HG02981 (cell line): ENCODE measurements at regions not wholly inside any gene's neighbourhood (a gene's known extent, or its start where the extent isn't known, plus 50 kb on each side); places are given as distances from the start of the nearest gene placed in this dataset.

Experiments used
- ATAC-seq: cut with Tn5 transposase; IDR thresholded peaks from one replicate; pipeline ENCODE4 v1.9.1; 2021; ENCODE audit warnings: mild to moderate bottlenecking, moderate library complexity; ENCODE audit not compliant: unreplicated experiment

DNA sequence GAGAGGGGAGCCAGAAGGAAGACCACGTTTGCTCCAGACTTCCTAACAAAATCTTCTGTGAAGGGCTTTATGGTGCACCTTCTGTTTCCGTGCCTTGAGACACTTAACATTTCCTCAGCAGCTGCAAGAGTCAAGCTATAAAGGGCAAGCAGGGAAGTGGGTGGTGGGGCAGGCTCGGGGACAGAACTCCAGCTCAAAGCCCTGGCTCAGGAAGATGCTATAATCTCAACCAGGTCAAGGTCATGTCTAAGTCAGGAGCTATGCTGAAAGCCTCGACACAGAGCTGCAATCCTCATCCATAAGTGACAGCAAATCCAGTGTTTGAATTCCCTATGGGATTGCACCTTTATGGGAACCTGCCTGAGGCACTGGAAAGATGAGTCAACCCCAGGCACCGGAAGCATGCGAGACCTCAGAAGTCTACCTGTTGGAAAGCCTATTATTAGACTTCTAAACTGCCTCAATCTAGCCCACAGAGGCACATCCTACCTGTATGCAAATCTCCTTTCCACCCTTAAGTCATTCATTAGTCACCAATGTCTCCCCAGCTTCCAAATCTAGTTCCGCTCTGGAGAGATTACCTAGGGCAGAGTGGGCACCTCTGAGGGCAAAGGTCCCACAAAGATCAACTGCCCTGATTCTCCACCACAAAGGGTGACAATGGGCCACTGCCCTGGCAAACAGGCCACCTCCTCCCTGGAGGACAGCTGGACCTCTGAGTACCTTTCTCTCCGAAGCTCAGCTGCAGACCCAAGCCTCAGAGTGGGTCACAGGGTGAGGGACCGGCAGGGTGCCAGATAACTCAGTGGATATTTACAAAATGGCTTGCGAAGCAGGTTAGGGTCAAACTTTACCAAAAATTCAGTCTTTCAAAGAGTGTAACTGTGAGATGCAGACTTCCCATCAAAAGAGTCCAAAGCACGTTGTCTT lies 287.0 kb downstream of the CDC5L start:
- no peak for ATAC-seq

DNA sequence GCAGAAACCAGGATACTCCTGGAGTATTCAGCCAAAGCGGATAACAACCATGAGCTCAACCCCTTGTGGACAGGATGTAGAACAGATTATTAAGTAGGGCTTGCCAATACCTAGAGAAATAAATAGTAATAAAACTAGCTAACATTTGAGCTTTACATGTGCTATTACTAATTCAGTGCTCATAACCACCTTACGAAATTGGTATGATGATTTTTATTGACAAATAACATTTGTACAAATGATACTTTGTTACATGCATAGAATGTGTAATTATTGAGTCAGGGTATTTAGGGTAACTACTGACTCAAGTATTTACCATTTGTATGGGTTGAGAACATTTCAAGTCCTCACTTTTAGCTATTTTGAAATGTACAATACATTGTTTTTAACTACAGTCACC lies 287.9 kb downstream of the CDC5L start:
- no peak for ATAC-seq

DNA sequence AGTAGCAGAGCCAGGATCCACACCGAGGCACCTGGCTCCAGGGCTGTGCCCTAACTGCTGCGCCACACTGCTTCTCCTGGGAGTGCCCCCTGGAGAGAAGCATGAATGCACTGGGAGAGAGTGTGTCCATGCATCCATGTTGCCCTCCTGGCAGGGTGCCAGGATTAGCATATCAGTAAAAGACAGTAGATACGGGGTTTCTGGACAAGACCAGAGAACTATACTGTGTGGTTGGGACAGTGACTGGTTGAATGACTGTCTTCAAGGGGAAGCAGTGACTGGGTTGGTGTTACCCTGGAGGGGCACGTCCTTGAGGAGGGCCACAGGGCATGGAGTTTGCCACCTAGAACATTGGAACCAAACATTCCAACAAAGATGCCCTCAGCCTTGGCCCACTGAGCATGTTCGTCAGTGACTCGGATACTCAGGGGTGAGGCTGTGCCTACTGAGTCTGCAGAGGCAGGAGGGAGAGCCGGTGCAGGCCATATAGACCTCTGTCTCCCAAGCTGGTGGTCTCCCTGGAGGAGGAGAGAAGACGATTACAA lies 288.8 kb downstream of the CDC5L start:
- no peak for ATAC-seq

DNA sequence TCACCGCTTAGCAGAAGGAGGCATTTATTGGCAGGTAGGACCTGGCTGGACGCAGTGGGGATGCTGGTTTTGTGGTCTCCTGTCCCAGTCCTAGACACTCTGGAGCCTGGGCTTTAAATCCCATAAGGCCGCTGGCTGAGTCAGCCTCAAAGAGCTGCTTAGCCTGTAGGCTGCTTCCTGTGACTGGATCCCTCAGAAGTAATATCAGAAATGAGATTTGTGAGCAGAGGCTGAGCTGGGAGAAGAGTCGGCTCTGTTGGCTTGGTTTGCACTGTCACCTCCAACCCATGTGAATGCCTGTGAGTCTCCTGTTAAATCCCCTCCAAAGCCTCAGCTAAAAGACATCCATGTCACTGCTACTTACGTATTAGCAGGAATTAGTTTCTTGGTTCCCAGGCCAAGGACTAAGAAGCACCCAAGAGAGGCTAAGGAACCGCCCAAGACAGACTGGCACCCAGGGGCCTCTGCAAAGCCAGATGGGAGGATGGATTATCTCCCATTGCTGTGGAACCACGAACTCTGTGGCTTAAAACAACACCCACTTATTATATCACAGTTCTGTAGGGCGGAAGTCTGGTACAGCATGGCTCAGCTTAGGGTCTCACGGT lies 289.4 kb downstream of the CDC5L start:
- no peak for ATAC-seq

GRCh38 chr6:44678252-44678935 lies 290.9 kb downstream of the CDC5L start:
- no peak for ATAC-seq

- no peak for ATAC-seq
Observed at GRCh38 chr6:44679438-44680201, 292.1 kb downstream of the CDC5L start.

- ATAC-seq: no peak
Observed at GRCh38 chr6:44680202-44680720, 292.8 kb downstream of the CDC5L start.

- no peak for ATAC-seq
Observed at GRCh38 chr6:44681761-44682160, 294.3 kb downstream of the CDC5L start.

DNA sequence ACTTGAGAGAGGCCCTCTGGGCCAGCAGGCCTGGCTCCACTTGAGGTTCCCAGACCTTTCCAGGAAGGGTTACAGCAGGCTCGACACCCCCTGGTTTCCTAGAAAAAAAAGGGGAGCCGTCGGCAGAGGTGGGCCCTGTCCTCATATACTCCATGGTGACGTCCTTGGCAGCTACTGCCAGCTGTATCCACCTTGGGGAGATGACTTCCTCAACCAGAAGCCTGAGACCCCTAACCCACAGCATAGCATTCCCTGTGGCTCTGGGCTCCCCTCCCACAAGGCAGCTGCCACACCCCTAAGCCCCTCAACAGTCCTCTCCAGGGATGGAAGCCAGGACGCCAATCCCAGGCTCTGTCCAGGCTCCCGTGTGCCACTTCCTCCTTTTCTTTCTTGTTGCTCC lies 294.8 kb downstream of the CDC5L start:
- no peak for ATAC-seq

GRCh38 chr6:44682987-44683779 lies 295.7 kb downstream of the CDC5L start:
- ATAC-seq: no peak

DNA sequence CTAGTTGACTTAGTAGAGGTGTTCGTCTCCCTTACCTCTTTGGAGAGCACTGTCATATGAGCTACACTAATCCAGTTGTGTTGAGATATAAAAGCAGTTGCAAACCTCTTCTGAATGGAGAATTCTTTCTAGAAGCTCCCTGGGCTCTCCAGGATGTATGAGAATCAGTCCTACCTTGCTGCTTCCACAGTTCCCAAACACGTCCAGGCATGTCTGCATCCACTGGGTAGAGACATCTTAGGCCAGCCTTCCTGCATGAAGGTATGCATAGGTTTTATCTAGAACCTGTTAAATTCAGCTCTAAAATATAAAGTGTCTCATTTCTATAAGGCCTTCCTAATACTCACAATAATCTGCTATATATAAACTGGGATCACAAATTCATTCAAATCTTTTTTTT lies 297.7 kb downstream of the CDC5L start:
- ATAC-seq: no peak

DNA sequence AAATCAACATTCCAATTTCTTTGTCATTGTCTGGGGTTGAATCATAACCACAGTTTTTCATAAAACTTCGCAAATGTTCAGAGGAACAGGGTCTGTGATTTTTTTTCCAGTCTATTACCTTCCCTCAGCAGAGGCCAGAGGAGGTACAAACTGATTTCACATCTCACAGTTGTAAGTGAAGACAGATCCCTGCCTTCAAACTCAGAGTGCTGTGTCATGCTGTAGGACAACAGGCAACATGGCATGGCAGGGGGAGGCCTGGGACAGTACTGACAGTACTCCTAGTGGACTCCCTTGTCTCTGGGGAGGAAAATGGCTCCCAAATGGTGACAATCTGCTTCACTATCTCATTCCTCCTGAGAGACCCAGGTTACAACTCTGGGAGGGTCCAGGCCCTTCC lies 308.6 kb downstream of the CDC5L start:
- ATAC-seq: no peak

GRCh38 chr6:44696686-44697085 lies 309.2 kb downstream of the CDC5L start:
- no peak for ATAC-seq

DNA sequence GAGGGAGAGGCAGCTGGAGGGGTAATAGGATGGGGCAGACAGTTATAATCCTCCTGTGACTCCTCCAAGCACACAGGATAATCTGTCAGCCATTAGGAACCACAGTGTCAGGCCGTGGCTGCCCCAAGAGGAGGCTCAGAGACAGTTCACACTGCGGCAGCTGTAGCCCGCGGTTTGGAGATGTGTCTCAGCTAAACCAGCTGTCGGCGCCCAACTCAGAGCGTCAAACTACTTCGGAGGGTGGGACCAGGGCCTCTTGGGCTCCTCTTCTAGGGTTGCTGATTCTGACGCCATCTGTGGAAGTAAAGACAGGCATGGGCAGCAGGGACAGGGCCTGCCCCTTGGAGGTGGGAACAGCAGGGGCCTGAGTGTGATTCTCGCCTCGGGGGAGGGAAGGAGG lies 309.8 kb downstream of the CDC5L start:
- ATAC-seq: no peak

GRCh38 chr6:44698602-44699001 lies 311.1 kb downstream of the CDC5L start:
- no peak for ATAC-seq

- ATAC-seq: no peak
Observed at GRCh38 chr6:44699082-44699481, 311.6 kb downstream of the CDC5L start.

DNA sequence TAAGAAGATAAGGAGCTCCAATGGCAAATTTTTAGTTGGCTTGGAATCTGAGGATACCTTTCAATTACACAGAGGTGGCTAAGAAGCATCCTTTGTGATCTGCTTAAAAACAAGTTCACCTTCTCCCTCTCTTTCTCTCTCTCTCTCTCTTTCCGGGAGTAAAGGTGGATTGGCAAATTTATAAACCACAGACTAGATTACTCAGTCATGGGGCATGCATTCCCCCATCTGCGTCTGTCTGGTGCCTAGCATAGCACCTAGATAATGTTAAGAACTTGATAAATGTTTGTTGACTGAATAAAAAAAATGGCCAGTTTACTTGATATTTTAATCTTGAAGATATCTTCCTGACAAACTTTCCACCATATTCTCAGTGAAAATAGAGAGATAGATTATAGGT lies 312.3 kb downstream of the CDC5L start:
- ATAC-seq: no peak

DNA sequence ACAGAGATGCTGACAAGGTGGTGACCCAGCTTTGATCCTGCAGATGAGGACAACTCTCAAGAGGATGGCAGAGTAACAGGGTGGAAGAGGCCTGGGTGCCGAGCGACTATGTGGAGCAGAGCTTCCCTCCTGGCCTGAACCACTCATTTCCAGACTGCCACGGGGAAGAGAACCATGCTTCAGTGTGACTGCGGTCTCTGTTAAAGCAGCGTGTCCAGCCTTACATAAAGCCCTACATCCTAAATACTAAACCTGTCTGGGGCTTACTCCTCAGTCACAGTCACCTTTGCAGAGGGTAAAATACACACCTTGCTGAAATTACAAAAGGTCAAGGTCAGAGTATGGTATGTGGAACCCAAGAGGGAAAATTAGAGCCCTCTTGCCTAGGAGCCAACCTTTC lies 312.9 kb downstream of the CDC5L start:
- no peak for ATAC-seq

- no peak for ATAC-seq
Observed at GRCh38 chr6:44701038-44701636, 313.6 kb downstream of the CDC5L start.
